GM23338 (cell line): ENCODE measurements at regions not wholly inside any gene's neighbourhood (a gene's known extent, or its start where the extent isn't known, plus 50 kb on each side); places are given as distances from the start of the nearest gene placed in this dataset.

Experiments used
- ATAC-seq: fragments of 200-7000 bp; cut with Tn5 transposase; 3 replicates; pipeline ENCODE4 v1.9.1; 2020
- DNase-seq: peaks from one replicate; pipeline ENCODE4 v3.0.0-alpha.2; 2015; ENCODE audit warnings: low spot score
- H2AFZ ChIP-seq: fragments of 200-600 bp; sonication (generic); 2 replicates; pipeline ENCODE4 v1.8.0; 2016; ENCODE audit warnings: antibody characterized with exemption, mild to moderate bottlenecking, moderate library complexity
- H3F3A ChIP-seq: fragments of 200-600 bp; sonication (generic); replicated peaks from 2 replicates; pipeline ENCODE4 v1.8.0; 2017; ENCODE audit warnings: antibody characterized with exemption, mixed run types, low read depth
- H3K27ac ChIP-seq: fragments of 200-600 bp; sonication (generic); 2 replicates; pipeline ENCODE4 v1.6.1; 2016; ENCODE audit warnings: low read depth
- H3K27me3 ChIP-seq: fragments of 200-600 bp; sonication (generic); 2 replicates; pipeline ENCODE4 v1.8.0; 2016; ENCODE audit warnings: mild to moderate bottlenecking, mixed run types, moderate library complexity; ENCODE audit not compliant: insufficient read depth
- H3K36me3 ChIP-seq: fragments of 200-600 bp; sonication (generic); 2 replicates; pipeline ENCODE4 v1.8.0; 2016; ENCODE audit warnings: mild to moderate bottlenecking; ENCODE audit not compliant: insufficient read depth
- H3K4me1 ChIP-seq: fragments of 200-600 bp; sonication (generic); 2 replicates; pipeline ENCODE4 v1.8.0; 2016; ENCODE audit warnings: mild to moderate bottlenecking, moderate library complexity; ENCODE audit not compliant: insufficient read depth
- H3K4me2 ChIP-seq: fragments of 200-600 bp; sonication (generic); 2 replicates; pipeline ENCODE4 v1.7.1; 2017; ENCODE audit warnings: mixed run types
- H3K4me3 ChIP-seq: fragments of 200-600 bp; sonication (generic); 2 replicates; pipeline ENCODE4 v1.6.1; 2016; ENCODE audit warnings: mixed run types
- H3K79me2 ChIP-seq: fragments of 200-600 bp; sonication (generic); replicated peaks from 2 replicates; pipeline ENCODE4 v1.8.0; 2017; ENCODE audit warnings: mild to moderate bottlenecking; ENCODE audit not compliant: insufficient read depth
- H3K9me2 ChIP-seq: fragments of 200-600 bp; sonication (generic); 2 replicates; pipeline ENCODE4 v1.8.0; 2017; ENCODE audit not compliant: insufficient read depth
- H4K20me1 ChIP-seq: fragments of 200-600 bp; sonication (generic); replicated peaks from 2 replicates; pipeline ENCODE4 v1.8.0; 2017; ENCODE audit warnings: mild to moderate bottlenecking; ENCODE audit not compliant: insufficient read depth
- H3K27ac Mint-ChIP-seq: 2 replicates; pipeline ENCODE4 v1.8.0; 2020; ENCODE audit warnings: inconsistent platforms, mild to moderate bottlenecking, moderate library complexity, mixed read lengths
- H3K27me3 Mint-ChIP-seq: 3 replicates; pipeline ENCODE4 v1.8.0; 2022; ENCODE audit warnings: low read depth, mild to moderate bottlenecking, moderate library complexity, mixed read lengths, inconsistent platforms; ENCODE audit not compliant: insufficient read depth, poor library complexity
- H3K36me3 Mint-ChIP-seq: 3 replicates; pipeline ENCODE4 v1.8.0; 2021; ENCODE audit warnings: low read depth, mild to moderate bottlenecking, inconsistent platforms, moderate library complexity, mixed read lengths
- H3K4me1 Mint-ChIP-seq: 3 replicates; pipeline ENCODE4 v1.8.0; 2020; ENCODE audit warnings: mild to moderate bottlenecking, inconsistent platforms, mixed read lengths
- H3K4me3 Mint-ChIP-seq: 3 replicates; pipeline ENCODE4 v1.8.0; 2021; ENCODE audit warnings: moderate library complexity, mild to moderate bottlenecking, inconsistent platforms, mixed read lengths
- H3K9me3 Mint-ChIP-seq: 3 replicates; pipeline ENCODE4 v1.8.0; 2020; ENCODE audit warnings: moderate library complexity, mild to moderate bottlenecking, inconsistent platforms, mixed read lengths
- CREB1 ChIP-seq: fragments of 250-450 bp; sonication (Bioruptor Pico); IDR thresholded peaks from 2 replicates; pipeline ENCODE4 v1.5.0; 2020; ENCODE audit warnings: low read depth, mild to moderate bottlenecking, moderate library complexity
- EZH2 ChIP-seq: fragments of 200-600 bp; sonication (generic); IDR thresholded peaks from one replicate; pipeline ENCODE4 v1.8.0; 2017; ENCODE audit warnings: antibody characterized with exemption, mild to moderate bottlenecking, low read depth; ENCODE audit not compliant: unreplicated experiment
- EZH2phosphoT487 ChIP-seq: fragments of 200-600 bp; sonication (generic); IDR thresholded peaks from one replicate; pipeline ENCODE4 v1.8.1; 2018; ENCODE audit warnings: antibody characterized with exemption; ENCODE audit not compliant: unreplicated experiment
- NANOG ChIP-seq: IDR thresholded peaks from 2 replicates; pipeline ENCODE4 v1.6.1; 2016; ENCODE audit warnings: antibody characterized with exemption, borderline replicate concordance
- POLR2AphosphoS5 ChIP-seq: IDR thresholded peaks from 2 replicates; pipeline ENCODE4 v1.6.1; 2016; ENCODE audit warnings: antibody characterized with exemption, low read depth
- STAT1 ChIP-seq: IDR thresholded peaks from one replicate; pipeline ENCODE4 v1.6.1; 2016; ENCODE audit warnings: antibody characterized with exemption; ENCODE audit not compliant: unreplicated experiment
- ZNF114 ChIP-seq: fragments of 250-450 bp; sonication (Bioruptor Pico); IDR thresholded peaks from 2 replicates; pipeline ENCODE4 v1.5.0; 2020; ENCODE audit warnings: mild to moderate bottlenecking, moderate library complexity
- ZNF331 ChIP-seq: fragments of 250-450 bp; sonication (Bioruptor Pico); IDR thresholded peaks from 2 replicates; pipeline ENCODE4 v1.5.0; 2020; ENCODE audit warnings: low read depth, mild to moderate bottlenecking, moderate library complexity
- TF ChIP-seq, protein P1 (sequence below): IDR thresholded peaks from one replicate; pipeline ENCODE4 v1.6.1; 2018; ENCODE audit warnings: antibody characterized with exemption; ENCODE audit not compliant: unreplicated experiment
- TF ChIP-seq, protein P2 (sequence below): fragments of 250-450 bp; sonication (Bioruptor Pico); IDR thresholded peaks from 2 replicates; pipeline ENCODE4 v1.5.0; 2020; ENCODE audit warnings: mild to moderate bottlenecking, moderate library complexity
- TF ChIP-seq, protein P3 (sequence below): IDR thresholded peaks from 2 replicates; pipeline ENCODE4 v1.6.1; 2016; ENCODE audit warnings: antibody characterized with exemption

DNA sequence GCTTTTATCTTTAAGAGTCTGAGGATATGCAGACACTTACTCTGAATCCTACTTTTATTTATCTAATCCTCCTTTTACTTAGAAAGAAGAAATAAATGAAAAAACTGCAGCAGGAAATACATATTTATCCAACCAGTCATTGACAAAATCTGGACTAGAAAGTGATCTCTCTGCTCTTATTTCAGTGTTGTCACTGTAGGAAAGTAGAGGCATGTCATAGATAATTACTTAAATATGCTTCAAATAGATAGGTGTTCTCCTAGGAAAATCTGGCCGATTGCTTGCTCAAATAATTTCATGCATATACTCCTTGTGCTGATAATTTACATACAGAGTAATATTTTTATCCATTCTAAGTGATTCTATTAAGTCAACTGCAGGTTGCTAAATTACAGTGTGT lies 2001.9 kb upstream of the C9orf72 start:
- no peaks in the 10 kb centered on the region for H3K79me2 ChIP-seq
- no peaks in the 10 kb centered on the region for H3K9me2 ChIP-seq
- DNase-seq = no peak
- no peaks in the 10 kb centered on the region for H3K36me3 ChIP-seq
- H3K27me3 Mint-ChIP-seq = no peaks in the 10 kb centered on the region
- 0 out of 3 replicates have a peak, but pooled peaks cover 2% of the 10 kb centered on the region for H3K4me1 Mint-ChIP-seq
- no peaks in the 10 kb centered on the region for H3K27me3 ChIP-seq
- H3K4me3 Mint-ChIP-seq = no peak overlapping the region
- no peak for ATAC-seq
- TF ChIP-seq CREB1 (CRISPR knock-in tag) (no peak), NANOG (no peak), EZH2phosphoT487 (no peak), EZH2 (no peak), ZNF331 (no peak), POLR2AphosphoS5 (no peak), ZNF114 (CRISPR knock-in tag) (no peak), STAT1 (no peak)
- TF ChIP-seq, protein P1, sequence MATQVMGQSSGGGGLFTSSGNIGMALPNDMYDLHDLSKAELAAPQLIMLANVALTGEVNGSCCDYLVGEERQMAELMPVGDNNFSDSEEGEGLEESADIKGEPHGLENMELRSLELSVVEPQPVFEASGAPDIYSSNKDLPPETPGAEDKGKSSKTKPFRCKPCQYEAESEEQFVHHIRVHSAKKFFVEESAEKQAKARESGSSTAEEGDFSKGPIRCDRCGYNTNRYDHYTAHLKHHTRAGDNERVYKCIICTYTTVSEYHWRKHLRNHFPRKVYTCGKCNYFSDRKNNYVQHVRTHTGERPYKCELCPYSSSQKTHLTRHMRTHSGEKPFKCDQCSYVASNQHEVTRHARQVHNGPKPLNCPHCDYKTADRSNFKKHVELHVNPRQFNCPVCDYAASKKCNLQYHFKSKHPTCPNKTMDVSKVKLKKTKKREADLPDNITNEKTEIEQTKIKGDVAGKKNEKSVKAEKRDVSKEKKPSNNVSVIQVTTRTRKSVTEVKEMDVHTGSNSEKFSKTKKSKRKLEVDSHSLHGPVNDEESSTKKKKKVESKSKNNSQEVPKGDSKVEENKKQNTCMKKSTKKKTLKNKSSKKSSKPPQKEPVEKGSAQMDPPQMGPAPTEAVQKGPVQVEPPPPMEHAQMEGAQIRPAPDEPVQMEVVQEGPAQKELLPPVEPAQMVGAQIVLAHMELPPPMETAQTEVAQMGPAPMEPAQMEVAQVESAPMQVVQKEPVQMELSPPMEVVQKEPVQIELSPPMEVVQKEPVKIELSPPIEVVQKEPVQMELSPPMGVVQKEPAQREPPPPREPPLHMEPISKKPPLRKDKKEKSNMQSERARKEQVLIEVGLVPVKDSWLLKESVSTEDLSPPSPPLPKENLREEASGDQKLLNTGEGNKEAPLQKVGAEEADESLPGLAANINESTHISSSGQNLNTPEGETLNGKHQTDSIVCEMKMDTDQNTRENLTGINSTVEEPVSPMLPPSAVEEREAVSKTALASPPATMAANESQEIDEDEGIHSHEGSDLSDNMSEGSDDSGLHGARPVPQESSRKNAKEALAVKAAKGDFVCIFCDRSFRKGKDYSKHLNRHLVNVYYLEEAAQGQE = no peak
- TF ChIP-seq, protein P2, sequence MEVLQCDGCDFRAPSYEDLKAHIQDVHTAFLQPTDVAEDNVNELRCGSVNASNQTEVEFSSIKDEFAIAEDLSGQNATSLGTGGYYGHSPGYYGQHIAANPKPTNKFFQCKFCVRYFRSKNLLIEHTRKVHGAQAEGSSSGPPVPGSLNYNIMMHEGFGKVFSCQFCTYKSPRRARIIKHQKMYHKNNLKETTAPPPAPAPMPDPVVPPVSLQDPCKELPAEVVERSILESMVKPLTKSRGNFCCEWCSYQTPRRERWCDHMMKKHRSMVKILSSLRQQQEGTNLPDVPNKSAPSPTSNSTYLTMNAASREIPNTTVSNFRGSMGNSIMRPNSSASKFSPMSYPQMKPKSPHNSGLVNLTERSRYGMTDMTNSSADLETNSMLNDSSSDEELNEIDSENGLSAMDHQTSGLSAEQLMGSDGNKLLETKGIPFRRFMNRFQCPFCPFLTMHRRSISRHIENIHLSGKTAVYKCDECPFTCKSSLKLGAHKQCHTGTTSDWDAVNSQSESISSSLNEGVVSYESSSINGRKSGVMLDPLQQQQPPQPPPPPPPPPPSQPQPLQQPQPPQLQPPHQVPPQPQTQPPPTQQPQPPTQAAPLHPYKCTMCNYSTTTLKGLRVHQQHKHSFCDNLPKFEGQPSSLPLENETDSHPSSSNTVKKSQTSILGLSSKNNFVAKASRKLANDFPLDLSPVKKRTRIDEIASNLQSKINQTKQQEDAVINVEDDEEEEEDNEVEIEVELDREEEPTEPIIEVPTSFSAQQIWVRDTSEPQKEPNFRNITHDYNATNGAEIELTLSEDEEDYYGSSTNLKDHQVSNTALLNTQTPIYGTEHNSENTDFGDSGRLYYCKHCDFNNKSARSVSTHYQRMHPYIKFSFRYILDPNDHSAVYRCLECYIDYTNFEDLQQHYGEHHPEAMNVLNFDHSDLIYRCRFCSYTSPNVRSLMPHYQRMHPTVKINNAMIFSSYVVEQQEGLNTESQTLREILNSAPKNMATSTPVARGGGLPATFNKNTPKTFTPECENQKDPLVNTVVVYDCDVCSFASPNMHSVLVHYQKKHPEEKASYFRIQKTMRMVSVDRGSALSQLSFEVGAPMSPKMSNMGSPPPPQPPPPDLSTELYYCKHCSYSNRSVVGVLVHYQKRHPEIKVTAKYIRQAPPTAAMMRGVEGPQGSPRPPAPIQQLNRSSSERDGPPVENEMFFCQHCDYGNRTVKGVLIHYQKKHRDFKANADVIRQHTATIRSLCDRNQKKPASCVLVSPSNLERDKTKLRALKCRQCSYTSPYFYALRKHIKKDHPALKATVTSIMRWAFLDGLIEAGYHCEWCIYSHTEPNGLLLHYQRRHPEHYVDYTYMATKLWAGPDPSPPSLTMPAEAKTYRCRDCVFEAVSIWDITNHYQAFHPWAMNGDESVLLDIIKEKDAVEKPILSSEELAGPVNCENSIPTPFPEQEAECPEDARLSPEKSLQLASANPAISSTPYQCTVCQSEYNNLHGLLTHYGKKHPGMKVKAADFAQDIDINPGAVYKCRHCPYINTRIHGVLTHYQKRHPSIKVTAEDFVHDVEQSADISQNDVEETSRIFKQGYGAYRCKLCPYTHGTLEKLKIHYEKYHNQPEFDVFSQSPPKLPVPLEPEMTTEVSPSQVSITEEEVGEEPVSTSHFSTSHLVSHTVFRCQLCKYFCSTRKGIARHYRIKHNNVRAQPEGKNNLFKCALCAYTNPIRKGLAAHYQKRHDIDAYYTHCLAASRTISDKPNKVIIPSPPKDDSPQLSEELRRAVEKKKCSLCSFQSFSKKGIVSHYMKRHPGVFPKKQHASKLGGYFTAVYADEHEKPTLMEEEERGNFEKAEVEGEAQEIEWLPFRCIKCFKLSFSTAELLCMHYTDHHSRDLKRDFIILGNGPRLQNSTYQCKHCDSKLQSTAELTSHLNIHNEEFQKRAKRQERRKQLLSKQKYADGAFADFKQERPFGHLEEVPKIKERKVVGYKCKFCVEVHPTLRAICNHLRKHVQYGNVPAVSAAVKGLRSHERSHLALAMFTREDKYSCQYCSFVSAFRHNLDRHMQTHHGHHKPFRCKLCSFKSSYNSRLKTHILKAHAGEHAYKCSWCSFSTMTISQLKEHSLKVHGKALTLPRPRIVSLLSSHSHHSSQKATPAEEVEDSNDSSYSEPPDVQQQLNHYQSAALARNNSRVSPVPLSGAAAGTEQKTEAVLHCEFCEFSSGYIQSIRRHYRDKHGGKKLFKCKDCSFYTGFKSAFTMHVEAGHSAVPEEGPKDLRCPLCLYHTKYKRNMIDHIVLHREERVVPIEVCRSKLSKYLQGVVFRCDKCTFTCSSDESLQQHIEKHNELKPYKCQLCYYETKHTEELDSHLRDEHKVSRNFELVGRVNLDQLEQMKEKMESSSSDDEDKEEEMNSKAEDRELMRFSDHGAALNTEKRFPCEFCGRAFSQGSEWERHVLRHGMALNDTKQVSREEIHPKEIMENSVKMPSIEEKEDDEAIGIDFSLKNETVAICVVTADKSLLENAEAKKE (CRISPR knock-in tag) = no peak
- TF ChIP-seq, protein P3, sequence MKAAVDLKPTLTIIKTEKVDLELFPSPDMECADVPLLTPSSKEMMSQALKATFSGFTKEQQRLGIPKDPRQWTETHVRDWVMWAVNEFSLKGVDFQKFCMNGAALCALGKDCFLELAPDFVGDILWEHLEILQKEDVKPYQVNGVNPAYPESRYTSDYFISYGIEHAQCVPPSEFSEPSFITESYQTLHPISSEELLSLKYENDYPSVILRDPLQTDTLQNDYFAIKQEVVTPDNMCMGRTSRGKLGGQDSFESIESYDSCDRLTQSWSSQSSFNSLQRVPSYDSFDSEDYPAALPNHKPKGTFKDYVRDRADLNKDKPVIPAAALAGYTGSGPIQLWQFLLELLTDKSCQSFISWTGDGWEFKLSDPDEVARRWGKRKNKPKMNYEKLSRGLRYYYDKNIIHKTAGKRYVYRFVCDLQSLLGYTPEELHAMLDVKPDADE = no peak
- no peak overlapping the region for H3K27ac ChIP-seq
- no peak overlapping the region for H3K27ac Mint-ChIP-seq
- H4K20me1 ChIP-seq = no peaks in the 10 kb centered on the region
- no peak overlapping the region for H2AFZ ChIP-seq
- H3K4me2 ChIP-seq = no peak overlapping the region
- H3K9me3 Mint-ChIP-seq = no peaks in the 10 kb centered on the region
- H3F3A ChIP-seq = no peaks in the 10 kb centered on the region
- H3K4me1 ChIP-seq = no peaks in the 10 kb centered on the region
- no peak overlapping the region for H3K4me3 ChIP-seq
- H3K36me3 Mint-ChIP-seq = no peaks in the 10 kb centered on the region; the same call in 2 of the 3 replicates
